Endothelial cell of umbilical vein (primary cell): ENCODE measurements at regions not wholly inside any gene's neighbourhood (a gene's known extent, or its start where the extent isn't known, plus 50 kb on each side); places are given as distances from the start of the nearest gene placed in this dataset.

Experiments used
- BruUV-seq: library from RNA; stranded (reverse); fragments of 400-500 nt; replicated peaks from 2 replicates; lab custom pipeline; 2021; lab: Mats Ljungman, UMichigan
- CTCF ChIA-PET: fragments of 300-600, 350-600 bp; sonication (Branson Sonifier 250); formaldehyde crosslinking; loops from one replicate; lab custom pipeline; 2021; ENCODE audit warnings: antibody characterized with exemption, inconsistent platforms; lab: Charles Lee
- POLR2A ChIA-PET: fragments of 300-600, 350-600 bp; sonication (Branson Sonifier 250); formaldehyde crosslinking; loops from one replicate; lab custom pipeline; 2021; ENCODE audit warnings: antibody characterized with exemption, inconsistent platforms; lab: Charles Lee
- DNase-seq: peaks from one replicate; pipeline ENCODE4 v3.0.0-alpha.2; 2011; ENCODE audit warnings: low read depth, low spot score
- FAIRE-seq: peaks from 2 replicates; lab custom pipeline; 2011; peaks lifted over from hg19 to GRCh38; lab: Jason Lieb, UNC
- H2AFZ ChIP-seq: 2 replicates; pipeline ENCODE4 v1.6.0; 2012; ENCODE audit warnings: low read depth, low read length, control low read depth, inconsistent platforms
- H3K27ac ChIP-seq: 2 replicates; pipeline ENCODE4 v1.5.1; 2011; ENCODE audit warnings: low read depth, mild to moderate bottlenecking, control low read depth, low read length, moderate library complexity; ENCODE audit not compliant: insufficient read depth
- H3K27me3 ChIP-seq, 2 experiments: 2 replicates each; pipeline versions ENCODE4 v1.6.0 to v1.6.1; 2011; ENCODE audit warnings: low read length in 2 of 2, mixed read lengths in 1 of 2; ENCODE audit not compliant: control insufficient read depth in 2 of 2, insufficient read depth in 2 of 2
- H3K36me3 ChIP-seq, 2 experiments: 2 replicates in 1 of 2; 3 replicates in 1 of 2; pipeline ENCODE4 v1.5.1; 2011; ENCODE audit warnings: low read length in 2 of 2, mild to moderate bottlenecking in 1 of 2, moderate library complexity in 1 of 2; ENCODE audit not compliant: control insufficient read depth in 2 of 2, insufficient read depth in 2 of 2; ENCODE audit errors: extremely low read depth in 1 of 2
- H3K4me1 ChIP-seq: 3 replicates; pipeline ENCODE4 v1.5.1; 2011; ENCODE audit warnings: mild to moderate bottlenecking, low read length; ENCODE audit not compliant: control insufficient read depth, insufficient read depth; ENCODE audit errors: extremely low read depth
- H3K4me2 ChIP-seq: 2 replicates; pipeline ENCODE4 v1.6.1; 2011; ENCODE audit warnings: low read length, control low read depth, mixed read lengths; ENCODE audit not compliant: insufficient read depth
- H3K4me3 ChIP-seq, 3 experiments: fragments of 200-600 bp in 1 of 3; sonication (generic), shearing (Covaris generic) in 1 of 3; replicated peaks in 1 of 3; 2 replicates each; pipeline ENCODE4 v1.5.1; 2011 to 2016; ENCODE audit warnings: control low read depth in 3 of 3, low read length in 3 of 3, mild to moderate bottlenecking in 2 of 3, inconsistent platforms in 1 of 3, low read depth in 1 of 3, moderate library complexity in 1 of 3; ENCODE audit not compliant: insufficient read depth in 1 of 3
- H3K79me2 ChIP-seq: 2 replicates; pipeline ENCODE4 v1.6.0; 2012; ENCODE audit warnings: low read length, inconsistent platforms; ENCODE audit not compliant: control insufficient read depth, insufficient read depth
- H3K9ac ChIP-seq: replicated peaks from 2 replicates; pipeline ENCODE3; 2011; ENCODE audit warnings: low read length, control low read depth; ENCODE audit not compliant: insufficient read depth; ENCODE audit errors: extremely low read depth
- H3K9me1 ChIP-seq: replicated peaks from 3 replicates; pipeline ENCODE4 v1.6.0; 2011; ENCODE audit warnings: mild to moderate bottlenecking, low read length; ENCODE audit not compliant: control insufficient read depth, insufficient read depth; ENCODE audit errors: extremely low read depth
- H3K9me3 ChIP-seq: replicated peaks from 2 replicates; pipeline ENCODE4 v1.5.1; 2012; ENCODE audit warnings: low read length, inconsistent platforms; ENCODE audit not compliant: control insufficient read depth, insufficient read depth
- H4K20me1 ChIP-seq: replicated peaks from 2 replicates; pipeline ENCODE3; 2011; ENCODE audit warnings: mild to moderate bottlenecking, low read length; ENCODE audit not compliant: control insufficient read depth, insufficient read depth; ENCODE audit errors: extremely low read depth
- EZH2 ChIP-seq: IDR thresholded peaks from 2 replicates; pipeline ENCODE4 v1.6.1; 2012; ENCODE audit warnings: borderline replicate concordance, low read depth, mild to moderate bottlenecking, moderate library complexity, low read length, inconsistent platforms; ENCODE audit not compliant: severe bottlenecking
- FOS ChIP-seq: IDR thresholded peaks from 2 replicates; pipeline ENCODE4 v1.6.1; 2011; ENCODE audit warnings: mild to moderate bottlenecking, low read length, moderate library complexity, borderline replicate concordance; ENCODE audit not compliant: insufficient read depth
- GATA2 ChIP-seq: IDR thresholded peaks from 2 replicates; pipeline ENCODE4 v1.7.0; 2011; ENCODE audit warnings: low read depth, mild to moderate bottlenecking, moderate library complexity, mixed read lengths, low read length; ENCODE audit not compliant: insufficient read length, insufficient read depth
- JUN ChIP-seq: IDR thresholded peaks from 2 replicates; pipeline ENCODE4 v1.6.1; 2011; ENCODE audit warnings: borderline replicate concordance, low read depth; ENCODE audit not compliant: insufficient read length, insufficient read depth
- POLR2A ChIP-seq: IDR thresholded peaks from 2 replicates; pipeline ENCODE4 v1.6.1; 2012; ENCODE audit warnings: low read depth, mild to moderate bottlenecking, control low read depth, low read length
- POLR2AphosphoS5 ChIP-seq: IDR thresholded peaks from 2 replicates; pipeline ENCODE4 v1.6.1; 2012; ENCODE audit warnings: low read depth, mild to moderate bottlenecking, control low read depth, low read length, moderate library complexity; ENCODE audit not compliant: insufficient read depth
- dilution Hi-C: fragments of 300-500 bp; cut with MboI; formaldehyde crosslinking; loops from one replicate; pipeline ENCODE4 v1.15.0; 2019; ENCODE audit warnings: low sequenced_read_pairs; ENCODE audit not compliant: extremely low pct_ligation_motif_present
- intact Hi-C: fragments of 100-400 bp; cut with micrococcal nuclease; formaldehyde crosslinking; loops from one replicate; pipeline ENCODE4 v1.10.0; 2022
- TF ChIP-seq, protein P1 (sequence below), 2 donors: IDR thresholded peaks; 1 replicate in 1 of 2; 2 replicates in 1 of 2; pipeline ENCODE4 v1.5.1; 2011; ENCODE audit warnings: low read length in 2 of 2, mild to moderate bottlenecking in 2 of 2, moderate library complexity in 2 of 2, control low read depth in 1 of 2, inconsistent platforms in 1 of 2, low read depth in 1 of 2; ENCODE audit not compliant: insufficient read depth in 1 of 2; ENCODE audit errors: extremely low read depth in 1 of 2
- TF ChIP-seq, protein P2 (sequence below): IDR thresholded peaks from 2 replicates; pipeline ENCODE4 v1.6.1; 2011; ENCODE audit not compliant: insufficient read depth, insufficient read length

DNA sequence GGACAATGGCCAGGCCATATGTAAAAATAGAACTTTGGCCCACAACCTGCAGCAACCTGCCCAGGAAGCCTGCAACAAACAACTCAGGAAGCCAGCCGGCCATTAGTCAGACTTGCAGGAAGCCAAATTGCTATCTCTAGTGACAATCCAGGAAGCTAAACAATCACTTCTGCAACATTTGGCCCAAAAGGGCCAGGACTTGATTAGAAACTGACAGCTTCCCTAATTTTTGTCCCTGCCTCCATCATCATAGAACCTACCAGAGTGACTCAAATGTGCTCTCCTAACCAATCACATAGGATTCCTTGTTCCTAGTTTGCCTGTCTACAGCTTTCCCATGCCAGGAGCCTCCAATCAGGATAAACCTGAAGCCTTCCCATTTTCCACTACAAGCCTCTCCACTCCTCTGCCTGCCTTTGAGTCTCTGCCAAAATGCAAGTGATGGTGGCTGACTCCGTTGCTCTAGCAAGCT, 639.3 kb downstream of the PTPRU start:
- dilution Hi-C loops: no loop called here

More for the DNA sequence above, 639.3 kb downstream of the PTPRU start:
- FAIRE-seq: peak; percentile 87
- H3K9me3 ChIP-seq: no peaks in the 10 kb centered on the region
- ChIA-PET CTCF (no interaction called here), POLR2A (no interaction called here)
- no peaks in the 10 kb centered on the region for H3K79me2 ChIP-seq
- no peak overlapping the region for H3K9ac ChIP-seq
- intact Hi-C loops: no loop called here
- BruUV-seq: no TSS peak
- no peaks in the 10 kb centered on the region for H3K36me3 ChIP-seq
- H3K4me2 ChIP-seq: no peak overlapping the region
- no peak overlapping the region for H3K4me3 ChIP-seq
- H4K20me1 ChIP-seq: no peaks in the 10 kb centered on the region
- H3K4me1 ChIP-seq: no peaks in the 10 kb centered on the region
- no peaks in the 10 kb centered on the region for H3K27me3 ChIP-seq
- no peak overlapping the region for H2AFZ ChIP-seq
- no peak overlapping the region for H3K27ac ChIP-seq
- peak; percentile 44 for DNase-seq
- TF ChIP-seq, protein P1, sequence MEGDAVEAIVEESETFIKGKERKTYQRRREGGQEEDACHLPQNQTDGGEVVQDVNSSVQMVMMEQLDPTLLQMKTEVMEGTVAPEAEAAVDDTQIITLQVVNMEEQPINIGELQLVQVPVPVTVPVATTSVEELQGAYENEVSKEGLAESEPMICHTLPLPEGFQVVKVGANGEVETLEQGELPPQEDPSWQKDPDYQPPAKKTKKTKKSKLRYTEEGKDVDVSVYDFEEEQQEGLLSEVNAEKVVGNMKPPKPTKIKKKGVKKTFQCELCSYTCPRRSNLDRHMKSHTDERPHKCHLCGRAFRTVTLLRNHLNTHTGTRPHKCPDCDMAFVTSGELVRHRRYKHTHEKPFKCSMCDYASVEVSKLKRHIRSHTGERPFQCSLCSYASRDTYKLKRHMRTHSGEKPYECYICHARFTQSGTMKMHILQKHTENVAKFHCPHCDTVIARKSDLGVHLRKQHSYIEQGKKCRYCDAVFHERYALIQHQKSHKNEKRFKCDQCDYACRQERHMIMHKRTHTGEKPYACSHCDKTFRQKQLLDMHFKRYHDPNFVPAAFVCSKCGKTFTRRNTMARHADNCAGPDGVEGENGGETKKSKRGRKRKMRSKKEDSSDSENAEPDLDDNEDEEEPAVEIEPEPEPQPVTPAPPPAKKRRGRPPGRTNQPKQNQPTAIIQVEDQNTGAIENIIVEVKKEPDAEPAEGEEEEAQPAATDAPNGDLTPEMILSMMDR (IDR thresholded peaks at IDR 0.05; ENCODE audit: extremely low read depth in 1 of 2, insufficient read depth in 1 of 2, low read depth in 1 of 2, low read length in 2 of 2): no peak
- TF ChIP-seq, protein P2, sequence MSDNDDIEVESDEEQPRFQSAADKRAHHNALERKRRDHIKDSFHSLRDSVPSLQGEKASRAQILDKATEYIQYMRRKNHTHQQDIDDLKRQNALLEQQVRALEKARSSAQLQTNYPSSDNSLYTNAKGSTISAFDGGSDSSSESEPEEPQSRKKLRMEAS: no peak
- TF ChIP-seq FOS (no peak), JUN (peak; percentile 56), EZH2 (no peak), POLR2AphosphoS5 (peak; percentile 41), GATA2 (peak; percentile 48), POLR2A (no peak)
- H3K9me1 ChIP-seq: no peaks in the 10 kb centered on the region
